ENCODE measurements at regions not wholly inside any gene's neighbourhood (a gene's known extent, or its start where the extent isn't known, plus 50 kb on each side); places are given as distances from the start of the nearest gene placed in this dataset.

DNA sequence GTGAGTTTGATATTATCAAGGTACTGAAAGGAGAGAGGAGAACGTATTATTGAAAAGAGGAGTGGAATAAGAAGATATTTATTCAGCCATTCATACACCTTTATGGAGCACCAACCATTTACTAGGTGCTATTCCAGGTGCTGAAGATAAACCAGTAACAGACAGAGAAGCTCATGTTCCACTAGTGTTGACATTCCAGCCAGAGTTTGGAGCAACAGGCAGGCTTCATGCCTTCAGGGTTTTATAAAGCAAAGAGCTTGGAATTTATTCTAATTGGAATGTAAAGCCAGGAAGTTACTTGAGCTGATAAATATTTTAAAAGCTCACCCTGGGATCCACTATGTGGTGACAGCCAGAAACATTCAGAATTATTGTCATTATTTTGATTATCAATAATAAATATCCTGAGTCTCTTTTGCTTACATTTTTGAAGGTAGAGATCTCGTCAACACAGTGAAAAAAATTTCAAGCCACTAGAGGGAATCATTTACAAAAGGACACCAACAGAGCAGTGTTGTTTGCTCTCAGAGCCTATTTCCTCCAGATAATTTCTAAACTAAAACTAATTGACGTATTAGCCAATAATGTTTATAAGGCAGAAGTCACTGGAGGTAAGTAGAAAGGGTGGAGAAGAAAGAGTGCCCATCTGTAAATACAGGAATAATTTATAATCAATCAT is 172.0 kb downstream of the KCNA4 start:
- DNase-seq (ENCODE audit: low read depth): no peak

DNA sequence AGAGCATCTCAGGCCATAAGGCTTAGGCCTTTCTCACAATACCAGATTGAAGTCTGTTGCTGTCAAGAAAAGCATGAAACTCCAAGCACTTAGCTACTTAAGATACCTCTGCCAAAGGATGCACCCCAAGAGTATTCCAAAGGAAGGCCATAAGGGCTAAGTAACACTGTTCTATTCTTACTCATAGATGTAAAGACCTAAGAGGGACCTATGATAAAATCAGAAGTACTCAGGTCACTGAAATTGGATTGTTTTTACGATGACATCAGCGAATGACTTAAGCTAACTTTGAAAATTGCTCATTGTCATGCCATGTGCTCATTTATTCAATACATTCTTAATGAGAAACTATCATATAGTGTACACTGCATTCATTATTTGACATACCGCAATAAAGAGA is 172.8 kb downstream of the KCNA4 start:
- no peak for DNase-seq (ENCODE audit: low read depth)
- H3K4me3 ChIP-seq (ENCODE audit: low read depth, low read length): no peak overlapping the region
- TF ChIP-seq, protein P1, sequence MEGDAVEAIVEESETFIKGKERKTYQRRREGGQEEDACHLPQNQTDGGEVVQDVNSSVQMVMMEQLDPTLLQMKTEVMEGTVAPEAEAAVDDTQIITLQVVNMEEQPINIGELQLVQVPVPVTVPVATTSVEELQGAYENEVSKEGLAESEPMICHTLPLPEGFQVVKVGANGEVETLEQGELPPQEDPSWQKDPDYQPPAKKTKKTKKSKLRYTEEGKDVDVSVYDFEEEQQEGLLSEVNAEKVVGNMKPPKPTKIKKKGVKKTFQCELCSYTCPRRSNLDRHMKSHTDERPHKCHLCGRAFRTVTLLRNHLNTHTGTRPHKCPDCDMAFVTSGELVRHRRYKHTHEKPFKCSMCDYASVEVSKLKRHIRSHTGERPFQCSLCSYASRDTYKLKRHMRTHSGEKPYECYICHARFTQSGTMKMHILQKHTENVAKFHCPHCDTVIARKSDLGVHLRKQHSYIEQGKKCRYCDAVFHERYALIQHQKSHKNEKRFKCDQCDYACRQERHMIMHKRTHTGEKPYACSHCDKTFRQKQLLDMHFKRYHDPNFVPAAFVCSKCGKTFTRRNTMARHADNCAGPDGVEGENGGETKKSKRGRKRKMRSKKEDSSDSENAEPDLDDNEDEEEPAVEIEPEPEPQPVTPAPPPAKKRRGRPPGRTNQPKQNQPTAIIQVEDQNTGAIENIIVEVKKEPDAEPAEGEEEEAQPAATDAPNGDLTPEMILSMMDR (conservative IDR thresholded peaks at IDR 0.05; ENCODE audit: low read depth, low read length): no peak

More for the DNA sequence above, 172.0 kb downstream of the KCNA4 start:
- TF ChIP-seq, protein P1 (conservative IDR thresholded peaks at IDR 0.05; ENCODE audit: low read depth, low read length): no peak
- no peak overlapping the region for H3K4me3 ChIP-seq (ENCODE audit: low read depth, low read length)

DNA sequence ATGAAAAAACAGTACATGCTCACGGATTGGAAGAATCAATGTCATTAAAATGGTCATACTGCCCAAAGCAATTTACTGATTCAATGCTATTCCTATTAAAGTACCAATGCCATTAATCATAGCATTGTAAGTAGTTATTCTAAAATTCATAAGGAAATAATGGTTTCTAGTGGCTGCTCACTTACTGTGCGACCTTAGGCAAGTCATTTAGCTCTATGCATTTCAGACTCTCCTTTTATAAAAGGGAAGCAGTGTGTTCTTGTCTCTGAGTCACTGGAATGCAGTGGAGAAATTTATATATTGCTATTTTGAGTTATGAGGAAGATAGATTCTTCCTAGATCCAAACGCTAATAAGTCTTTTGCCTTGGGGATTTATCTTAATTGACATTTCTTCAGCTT is 174.8 kb downstream of the KCNA4 start:
- H3K4me3 ChIP-seq (ENCODE audit: low read depth, low read length): no peak overlapping the region
- TF ChIP-seq, protein P1 (conservative IDR thresholded peaks at IDR 0.05; ENCODE audit: low read depth, low read length): no peak
- no peak for DNase-seq (ENCODE audit: low read depth)

DNA sequence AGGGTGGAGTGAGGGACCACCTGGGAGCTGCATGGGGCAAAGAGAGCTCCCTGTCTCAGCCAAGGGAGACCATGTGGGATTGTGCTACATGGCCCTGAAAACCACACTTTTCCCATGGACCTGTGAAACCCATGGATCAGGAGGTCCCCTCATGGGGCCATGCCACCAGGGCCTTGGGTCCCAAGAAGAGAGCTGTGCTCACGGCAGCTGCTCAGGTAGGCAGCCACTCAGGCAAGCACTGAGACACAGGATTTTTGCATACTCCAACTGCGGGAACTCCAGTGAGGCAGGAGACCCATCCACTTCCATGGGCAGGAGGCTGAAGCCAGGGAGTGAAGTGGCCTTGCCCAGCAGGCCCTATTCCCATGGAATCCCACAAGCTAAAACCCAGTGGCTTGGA is 190.0 kb downstream of the KCNA4 start:
- DNase-seq (ENCODE audit: low read depth): no peak
- H3K4me3 ChIP-seq (ENCODE audit: low read depth, low read length): no peak overlapping the region
- TF ChIP-seq, protein P1 (conservative IDR thresholded peaks at IDR 0.05; ENCODE audit: low read depth, low read length): no peak

DNA sequence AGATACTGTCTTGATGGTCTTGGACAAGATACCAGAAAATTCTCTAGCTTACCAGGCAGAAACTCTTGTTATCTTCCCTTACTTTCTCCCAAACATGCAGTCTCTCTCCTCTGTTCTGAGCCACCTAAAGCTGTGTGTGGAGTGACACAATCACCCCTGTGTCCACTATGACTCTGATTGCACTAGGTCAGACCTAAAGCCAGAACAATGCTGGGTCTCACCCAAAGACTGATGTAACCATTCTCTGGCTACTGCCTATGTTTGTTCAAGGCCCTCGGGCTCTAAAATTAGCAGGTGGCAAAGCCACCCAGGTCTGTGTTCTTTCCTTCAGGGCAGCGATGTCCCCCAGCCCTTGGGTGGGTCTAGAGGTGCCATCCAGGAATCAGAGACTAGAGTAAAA is 200.5 kb downstream of the KCNA4 start:
- no peak for DNase-seq (ENCODE audit: low read depth)
- TF ChIP-seq, protein P1 (conservative IDR thresholded peaks at IDR 0.05; ENCODE audit: low read depth, low read length): no peak
- H3K4me3 ChIP-seq (ENCODE audit: low read depth, low read length): no peak overlapping the region

DNA sequence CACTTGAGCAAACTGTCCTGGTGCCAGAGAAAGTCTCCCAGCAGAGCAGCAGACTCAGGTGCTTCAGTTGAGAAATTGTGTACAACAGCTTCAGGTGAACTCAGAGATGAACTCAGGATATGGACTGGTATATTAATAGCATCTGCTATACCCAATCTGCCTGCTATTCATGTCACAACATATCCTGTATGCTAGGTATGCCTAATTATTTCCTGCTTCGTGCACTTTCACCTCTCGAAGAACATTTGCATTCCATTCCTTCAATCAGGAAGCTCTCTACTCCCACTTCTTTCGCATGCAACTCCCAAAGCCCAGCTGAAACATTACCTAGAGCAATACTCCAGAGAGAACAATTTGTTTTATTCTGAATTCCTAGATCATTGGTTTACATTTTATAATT is 207.7 kb downstream of the KCNA4 start:
- no peak overlapping the region for H3K4me3 ChIP-seq (ENCODE audit: low read depth, low read length)
- no peak for DNase-seq (ENCODE audit: low read depth)
- TF ChIP-seq, protein P1 (conservative IDR thresholded peaks at IDR 0.05; ENCODE audit: low read depth, low read length): no peak

DNA sequence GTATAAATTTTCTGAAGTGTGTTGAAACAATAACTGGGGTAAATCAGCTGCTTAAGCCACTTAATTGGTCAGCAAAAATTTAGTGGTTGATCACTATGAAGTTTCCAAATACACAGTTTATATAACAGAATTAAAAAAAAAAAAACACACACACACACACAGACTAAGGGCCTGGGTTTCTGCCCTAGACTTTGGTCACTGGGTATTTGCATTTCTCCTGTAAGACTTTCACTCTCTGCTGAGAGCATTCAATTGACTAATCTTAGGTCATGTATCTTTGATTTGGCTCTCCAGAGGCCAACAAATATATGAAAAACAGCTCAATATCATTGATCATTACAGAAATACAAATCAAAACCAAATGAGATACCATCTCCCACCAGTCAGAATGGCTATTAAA is 214.3 kb downstream of the KCNA4 start:
- no peak overlapping the region for H3K4me3 ChIP-seq (ENCODE audit: low read depth, low read length)
- no peak for DNase-seq (ENCODE audit: low read depth)
- TF ChIP-seq, protein P1 (conservative IDR thresholded peaks at IDR 0.05; ENCODE audit: low read depth, low read length): no peak

Measured in epithelial cell of proximal tubule (primary cell).